NCI-H226 (cell line): ENCODE measurements at regions not wholly inside any gene's neighbourhood (a gene's known extent, or its start where the extent isn't known, plus 50 kb on each side); places are given as distances from the start of the nearest gene placed in this dataset.
"Not testable (repeated sequence)": the region's sequence is repeated elsewhere in the genome, so short reads cannot be mapped to it uniquely, and the experiment has no call there.

Source experiments
- DNase-seq: peaks from one replicate; pipeline ENCODE4 v3.0.0-alpha.2; 2015

GRCh38 chr20:6298049-6298448, 175.2 kb upstream of the FERMT1 start:
- DNase-seq = no peak

GRCh38 chr20:6295867-6296256, 173.0 kb upstream of the FERMT1 start:
- DNase-seq = no peak

- no peak for DNase-seq
These were observed 172.5 kb upstream of the FERMT1 start for GRCh38 chr20:6295127-6295866.

GRCh38 chr20:6287471-6287870, 164.6 kb upstream of the FERMT1 start:
- DNase-seq = no peak

GRCh38 chr20:6282642-6283041, 159.8 kb upstream of the FERMT1 start:
- DNase-seq = no peak

- no peak for DNase-seq
These were observed 154.9 kb upstream of the FERMT1 start for GRCh38 chr20:6277661-6278240.

- DNase-seq = not testable (repeated sequence)
These were observed 147.6 kb upstream of the FERMT1 start for GRCh38 chr20:6270404-6270803.

- DNase-seq = no peak
These were observed 146.5 kb upstream of the FERMT1 start for GRCh38 chr20:6269168-6269873.

GRCh38 chr20:6265204-6265904, 142.5 kb upstream of the FERMT1 start:
- peak; percentile 23 for DNase-seq

GRCh38 chr20:6253396-6253795, 130.6 kb upstream of the FERMT1 start:
- DNase-seq = no peak

GRCh38 chr20:6245436-6245835, 122.6 kb upstream of the FERMT1 start:
- DNase-seq = no peak

GRCh38 chr20:6241591-6241990, 118.8 kb upstream of the FERMT1 start:
- no peak for DNase-seq

GRCh38 chr20:6240059-6240458, 117.2 kb upstream of the FERMT1 start:
- DNase-seq = no peak

- no peak for DNase-seq
These were observed 115.6 kb upstream of the FERMT1 start for GRCh38 chr20:6238421-6238820.

GRCh38 chr20:6235510-6235909, 112.7 kb upstream of the FERMT1 start:
- no peak for DNase-seq

GRCh38 chr20:6232436-6232835, 109.6 kb upstream of the FERMT1 start:
- no peak for DNase-seq

GRCh38 chr20:6231556-6231955, 108.7 kb upstream of the FERMT1 start:
- DNase-seq = peak; percentile 56

GRCh38 chr20:6228302-6228843, 105.5 kb upstream of the FERMT1 start:
- DNase-seq = no peak

GRCh38 chr20:6213311-6213710, 90.5 kb upstream of the FERMT1 start:
- DNase-seq = no peak

GRCh38 chr20:6212903-6213302, 90.1 kb upstream of the FERMT1 start:
- DNase-seq = no peak

GRCh38 chr20:6209093-6209492, 86.3 kb upstream of the FERMT1 start:
- no peak for DNase-seq

GRCh38 chr20:6200092-6200491, 77.3 kb upstream of the FERMT1 start:
- no peak for DNase-seq

- DNase-seq = no peak
These were observed 62.4 kb upstream of the FERMT1 start for GRCh38 chr20:6185268-6185667.
